ENCODE measurements at regions not wholly inside any gene's neighbourhood (a gene's known extent, or its start where the extent isn't known, plus 50 kb on each side); places are given as distances from the start of the nearest gene placed in this dataset.

DNA sequence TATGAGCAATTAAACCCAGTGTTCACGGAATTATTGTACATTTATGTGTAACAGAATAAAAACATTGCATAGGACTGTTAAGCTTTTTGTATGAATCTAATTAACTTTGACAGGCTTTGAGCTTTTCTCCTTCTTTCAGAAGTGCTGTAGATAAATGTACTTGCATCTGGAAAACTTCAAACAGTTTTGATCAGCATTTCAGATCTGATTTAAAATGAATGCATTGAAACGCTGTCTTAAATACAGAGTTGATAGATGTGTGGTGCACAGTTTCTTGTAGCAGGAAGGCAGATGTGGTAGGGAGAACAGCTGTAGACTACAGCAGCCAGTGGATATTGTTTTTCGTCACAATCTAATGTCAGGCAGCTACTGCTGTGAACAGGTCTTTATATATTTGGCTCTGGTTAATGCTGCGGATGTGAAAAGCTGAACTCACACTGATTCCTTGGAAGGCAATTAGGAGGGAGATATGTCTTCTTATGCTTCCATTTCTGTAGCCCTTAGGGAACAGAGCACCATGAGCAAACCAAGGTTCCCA lies 193.8 kb upstream of the GOLIM4 start:
- Mint-ChIP-seq H3K36me3 (ENCODE audit: low read depth) (no peaks in the 10 kb centered on the region), H3K27ac (no peak overlapping the region), H3K9me3 (no peaks in the 10 kb centered on the region), H3K27me3 (ENCODE audit: insufficient read depth) (no peaks in the 10 kb centered on the region), H3K4me3 (no peak overlapping the region), H3K4me1 (peaks cover 4% of the 10 kb centered on the region)
- 89 to 90% methylated on average over 3 to 4 of the region's 4 CpGs for WGBS, 2 experiments (ENCODE audit: insufficient coverage in 1 of 2, insufficient read length in 1 of 2)
- Histone ChIP-seq H3K9me3 (ENCODE audit: control insufficient read depth, low read length) (no peaks in the 10 kb centered on the region), H3K9ac (ENCODE audit: extremely low read depth, low read length, poor library complexity, severe bottlenecking) (no peak overlapping the region), H3K27me3 (ENCODE audit: control insufficient read depth, insufficient read depth, low read length, poor library complexity, severe bottlenecking) (no peaks in the 10 kb centered on the region), H3K4me3 (ENCODE audit: low read length) (no peak overlapping the region), H3K4me1 (ENCODE audit: control insufficient read depth, insufficient read depth, low read length) (no peaks in the 10 kb centered on the region), H3K36me3 (ENCODE audit: control insufficient read depth, insufficient read depth, low read length) (no peaks in the 10 kb centered on the region), H3K27ac (ENCODE audit: low read depth, low read length) (no peak overlapping the region)
- TF ChIP-seq, protein P1, sequence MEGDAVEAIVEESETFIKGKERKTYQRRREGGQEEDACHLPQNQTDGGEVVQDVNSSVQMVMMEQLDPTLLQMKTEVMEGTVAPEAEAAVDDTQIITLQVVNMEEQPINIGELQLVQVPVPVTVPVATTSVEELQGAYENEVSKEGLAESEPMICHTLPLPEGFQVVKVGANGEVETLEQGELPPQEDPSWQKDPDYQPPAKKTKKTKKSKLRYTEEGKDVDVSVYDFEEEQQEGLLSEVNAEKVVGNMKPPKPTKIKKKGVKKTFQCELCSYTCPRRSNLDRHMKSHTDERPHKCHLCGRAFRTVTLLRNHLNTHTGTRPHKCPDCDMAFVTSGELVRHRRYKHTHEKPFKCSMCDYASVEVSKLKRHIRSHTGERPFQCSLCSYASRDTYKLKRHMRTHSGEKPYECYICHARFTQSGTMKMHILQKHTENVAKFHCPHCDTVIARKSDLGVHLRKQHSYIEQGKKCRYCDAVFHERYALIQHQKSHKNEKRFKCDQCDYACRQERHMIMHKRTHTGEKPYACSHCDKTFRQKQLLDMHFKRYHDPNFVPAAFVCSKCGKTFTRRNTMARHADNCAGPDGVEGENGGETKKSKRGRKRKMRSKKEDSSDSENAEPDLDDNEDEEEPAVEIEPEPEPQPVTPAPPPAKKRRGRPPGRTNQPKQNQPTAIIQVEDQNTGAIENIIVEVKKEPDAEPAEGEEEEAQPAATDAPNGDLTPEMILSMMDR (conservative IDR thresholded peaks at IDR 0.05) = no peak
- DNase-seq = no peak

DNA sequence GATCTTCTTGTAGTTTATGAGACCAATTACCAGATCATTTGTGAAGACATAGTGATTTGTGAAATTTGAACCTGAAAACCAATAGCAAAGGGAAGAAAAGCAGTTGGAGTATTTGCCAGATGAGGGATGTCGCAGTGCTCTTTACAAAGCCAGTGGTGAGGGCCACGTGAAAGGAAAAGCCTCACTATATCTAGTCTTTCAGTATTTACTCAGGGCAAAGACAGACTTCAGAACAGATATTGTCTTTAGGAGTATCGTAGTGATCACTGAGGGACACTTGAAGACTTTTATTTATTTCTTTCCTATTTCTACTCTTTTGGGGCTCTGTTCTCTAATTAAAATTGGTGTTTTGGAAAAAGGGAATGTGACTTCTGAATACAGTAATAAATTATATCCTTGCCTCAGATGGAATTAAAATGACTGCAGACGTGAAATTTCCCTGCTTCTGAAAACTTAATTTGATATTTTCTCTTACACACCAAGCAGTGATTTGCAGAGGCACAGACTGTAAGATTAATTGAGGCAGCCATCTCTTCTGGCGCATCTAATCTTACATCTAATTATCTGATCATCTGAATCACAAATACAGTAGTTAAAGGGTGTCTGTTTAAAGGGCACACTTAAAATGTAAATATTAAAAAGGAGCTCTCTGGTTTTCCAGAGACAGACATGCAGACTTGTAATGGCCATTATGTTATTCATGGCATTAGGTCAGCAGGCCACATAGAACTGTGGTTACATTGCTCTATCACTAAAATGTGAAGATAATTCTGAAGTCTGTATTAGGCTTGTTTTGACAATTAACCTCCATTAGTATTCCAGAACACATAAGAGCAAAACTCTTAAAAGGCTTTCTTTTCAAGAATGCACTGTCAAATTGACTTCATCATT lies 193.0 kb upstream of the GOLIM4 start:
- Histone ChIP-seq H3K4me3 (ENCODE audit: low read length) (no peak overlapping the region), H3K36me3 (ENCODE audit: control insufficient read depth, insufficient read depth, low read length) (no peaks in the 10 kb centered on the region), H3K9ac (ENCODE audit: extremely low read depth, low read length, poor library complexity, severe bottlenecking) (no peak overlapping the region), H3K9me3 (ENCODE audit: control insufficient read depth, low read length) (no peaks in the 10 kb centered on the region), H3K4me1 (ENCODE audit: control insufficient read depth, insufficient read depth, low read length) (no peaks in the 10 kb centered on the region), H3K27me3 (ENCODE audit: control insufficient read depth, insufficient read depth, low read length, poor library complexity, severe bottlenecking) (no peaks in the 10 kb centered on the region), H3K27ac (ENCODE audit: low read depth, low read length) (no peak overlapping the region)
- H3K4me3 Mint-ChIP-seq = no peak overlapping the region
- H3K36me3 Mint-ChIP-seq (ENCODE audit: low read depth) = no peaks in the 10 kb centered on the region
- DNase-seq = no peak
- 92 to 100% methylated on average over 1 to 5 of the region's 5 CpGs for WGBS, 2 experiments (ENCODE audit: insufficient coverage in 1 of 2, insufficient read length in 1 of 2)
- no peaks in the 10 kb centered on the region for H3K27me3 Mint-ChIP-seq (ENCODE audit: insufficient read depth)
- H3K27ac Mint-ChIP-seq = no peak overlapping the region
- H3K9me3 Mint-ChIP-seq = no peaks in the 10 kb centered on the region
- H3K4me1 Mint-ChIP-seq = peaks cover 4% of the 10 kb centered on the region
- TF ChIP-seq, protein P1 (conservative IDR thresholded peaks at IDR 0.05) = no peak

DNA sequence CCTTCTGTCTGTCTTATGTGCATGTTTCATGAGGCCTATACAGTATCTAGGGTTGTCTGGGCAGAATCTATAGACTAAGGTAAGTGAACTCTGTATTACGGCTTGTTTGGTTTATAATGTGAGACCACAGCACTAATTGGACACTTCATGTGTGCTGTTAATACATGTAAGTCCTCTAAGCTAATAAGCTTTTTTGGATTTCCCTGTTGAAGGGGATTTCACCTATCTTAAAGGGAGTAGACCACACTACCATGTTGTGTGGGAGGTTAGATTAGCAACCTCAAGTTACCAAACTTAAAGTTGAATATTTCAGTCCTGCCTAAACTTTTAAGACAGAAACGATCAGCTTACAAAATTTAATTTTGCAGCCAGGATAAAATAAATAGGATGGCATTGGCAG lies 189.8 kb upstream of the GOLIM4 start:
- no peak overlapping the region for H3K27ac ChIP-seq (ENCODE audit: low read depth, low read length)
- no peak overlapping the region for H3K4me3 ChIP-seq (ENCODE audit: low read length)
- TF ChIP-seq, protein P1 (conservative IDR thresholded peaks at IDR 0.05) = no peak
- no peaks in the 10 kb centered on the region for H3K27me3 ChIP-seq (ENCODE audit: control insufficient read depth, insufficient read depth, low read length, poor library complexity, severe bottlenecking)
- H3K4me1 ChIP-seq (ENCODE audit: control insufficient read depth, insufficient read depth, low read length) = peaks cover 8% of the 10 kb centered on the region
- no peak overlapping the region for H3K4me3 Mint-ChIP-seq
- H3K9me3 ChIP-seq (ENCODE audit: control insufficient read depth, low read length) = no peaks in the 10 kb centered on the region
- H3K9ac ChIP-seq (ENCODE audit: extremely low read depth, low read length, poor library complexity, severe bottlenecking) = no peak overlapping the region
- peaks cover 14% of the 10 kb centered on the region for H3K4me1 Mint-ChIP-seq
- H3K27me3 Mint-ChIP-seq (ENCODE audit: insufficient read depth) = no peaks in the 10 kb centered on the region
- no peak overlapping the region for H3K27ac Mint-ChIP-seq
- H3K36me3 ChIP-seq (ENCODE audit: control insufficient read depth, insufficient read depth, low read length) = no peaks in the 10 kb centered on the region
- 91 to 100% methylated on average over 1 to 2 of the region's 2 CpGs for WGBS, 2 experiments (ENCODE audit: insufficient coverage in 1 of 2, insufficient read length in 1 of 2)
- H3K9me3 Mint-ChIP-seq = no peaks in the 10 kb centered on the region
- no peaks in the 10 kb centered on the region for H3K36me3 Mint-ChIP-seq (ENCODE audit: low read depth)
- DNase-seq = no peak

Data from endodermal cell (in vitro differentiated cells).